Fibroblast of peridontal ligament (primary cell): ENCODE measurements at regions not wholly inside any gene's neighbourhood (a gene's known extent, or its start where the extent isn't known, plus 50 kb on each side); places are given as distances from the start of the nearest gene placed in this dataset.
A peak's percentile ranks its signal among the peaks of the same experiment; 100 is the strongest.

ENCODE experiments used
- DNase-seq: peaks from one replicate; pipeline ENCODE4 v3.0.0-alpha.2; 2010; ENCODE audit errors: extremely low read depth

DNA sequence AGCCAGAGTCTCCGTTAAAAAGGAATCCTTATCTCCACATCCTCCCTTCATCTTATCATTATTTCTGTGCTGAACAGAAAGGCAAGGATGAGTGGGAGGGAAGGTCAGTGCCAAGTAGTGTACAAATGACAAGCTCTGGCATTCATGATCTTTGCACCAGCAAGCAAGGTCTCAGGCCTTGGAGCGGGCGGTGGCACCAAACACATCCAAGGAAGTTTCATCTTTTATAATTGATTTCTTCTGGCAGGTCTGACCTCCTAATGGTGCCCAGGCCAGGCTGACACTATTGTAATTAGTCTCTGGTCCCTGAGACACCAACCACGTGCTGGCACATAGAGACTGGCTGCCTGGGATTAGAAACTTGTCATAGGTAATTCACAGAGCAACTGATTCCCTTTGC is 336.6 kb downstream of the EN1 start:
- DNase-seq, result no peak

DNA sequence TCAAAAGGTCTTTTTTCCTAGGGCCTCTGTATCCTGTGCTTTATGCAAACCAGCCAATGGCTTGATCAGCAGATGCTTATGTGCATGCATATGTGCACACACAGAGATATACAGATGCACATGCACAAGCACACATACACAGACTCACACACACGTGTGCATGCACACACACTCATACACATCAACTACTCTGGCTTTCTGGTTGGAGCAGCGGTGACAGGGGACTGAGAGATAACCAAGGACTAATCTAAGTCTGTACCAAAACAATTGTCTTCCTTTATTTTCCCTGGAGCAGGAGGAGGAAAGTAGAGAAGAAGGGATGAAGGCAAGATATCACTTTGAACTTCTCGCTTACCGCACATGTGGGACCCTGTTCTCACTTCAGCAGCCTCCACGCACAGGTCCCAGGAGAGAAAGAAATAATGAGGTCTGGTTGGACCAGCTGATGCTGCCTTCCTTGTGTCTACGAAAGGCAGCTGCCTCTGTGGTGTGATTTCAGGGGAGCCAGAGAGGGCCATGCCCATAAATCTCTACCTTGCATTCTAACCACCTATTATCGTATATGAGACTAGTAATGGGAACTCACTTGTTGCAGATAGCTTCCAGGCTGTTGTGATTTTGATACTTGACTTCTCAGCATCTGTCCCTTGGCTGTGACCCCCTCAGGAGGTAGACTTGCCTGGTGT is 338.0 kb downstream of the EN1 start:
- no peak for DNase-seq

DNA sequence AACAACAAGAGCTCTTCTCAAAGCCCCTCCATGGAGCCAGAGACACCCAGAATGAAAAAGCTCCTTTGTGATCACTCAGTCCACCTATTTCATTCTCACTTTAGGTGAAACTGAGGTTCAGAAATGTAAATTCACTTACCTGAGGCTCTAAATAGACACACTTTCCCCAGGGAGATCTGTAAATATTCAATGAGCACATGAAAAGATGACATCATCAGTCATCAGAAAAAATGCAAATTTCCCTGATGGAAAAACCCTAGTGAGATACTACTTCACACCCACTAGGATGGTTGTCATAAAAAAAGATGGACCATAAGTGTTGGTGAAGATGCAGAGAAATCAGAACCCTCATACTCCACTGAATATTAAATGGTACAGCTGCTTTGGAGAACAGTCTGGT is 339.2 kb downstream of the EN1 start:
- no peak for DNase-seq

DNA sequence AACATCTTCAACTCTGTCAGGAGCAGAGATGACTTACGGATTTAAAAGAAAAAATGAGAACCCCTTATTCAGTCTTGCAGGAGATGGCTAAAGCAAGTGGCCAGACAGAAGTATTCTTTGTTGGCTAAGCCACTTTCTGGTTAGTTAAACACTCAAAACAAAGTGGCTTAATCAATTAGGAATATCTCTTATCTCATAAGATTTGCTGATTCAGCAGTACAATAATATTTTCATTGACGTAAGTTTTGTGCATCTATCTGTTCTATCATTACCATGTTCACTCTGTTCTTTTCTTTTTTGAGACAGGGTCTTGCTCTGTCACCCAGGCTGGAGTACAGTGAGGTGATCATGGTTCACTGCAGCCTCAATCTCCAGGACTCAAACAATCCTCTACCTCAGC is 342.0 kb downstream of the EN1 start:
- no peak for DNase-seq

DNA sequence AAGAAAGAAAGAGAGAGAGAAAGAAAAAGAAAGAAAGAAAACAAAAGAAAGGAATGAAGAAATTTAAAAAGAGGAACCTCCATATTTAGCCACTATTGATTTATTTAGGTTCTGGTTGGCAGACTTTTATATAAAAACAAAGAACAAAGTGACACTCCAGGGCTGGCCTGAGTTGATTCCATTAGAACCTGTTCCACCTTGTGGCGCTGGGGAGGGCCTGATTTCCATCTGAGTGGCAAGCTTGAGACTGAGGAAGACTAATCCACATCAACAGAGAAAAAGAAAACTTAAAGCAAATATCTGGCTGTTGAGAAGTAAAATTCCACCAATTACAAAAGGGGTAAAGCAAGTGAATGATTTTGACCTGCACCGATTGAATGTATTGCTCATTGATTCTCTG is 345.3 kb downstream of the EN1 start:
- no peak for DNase-seq

DNA sequence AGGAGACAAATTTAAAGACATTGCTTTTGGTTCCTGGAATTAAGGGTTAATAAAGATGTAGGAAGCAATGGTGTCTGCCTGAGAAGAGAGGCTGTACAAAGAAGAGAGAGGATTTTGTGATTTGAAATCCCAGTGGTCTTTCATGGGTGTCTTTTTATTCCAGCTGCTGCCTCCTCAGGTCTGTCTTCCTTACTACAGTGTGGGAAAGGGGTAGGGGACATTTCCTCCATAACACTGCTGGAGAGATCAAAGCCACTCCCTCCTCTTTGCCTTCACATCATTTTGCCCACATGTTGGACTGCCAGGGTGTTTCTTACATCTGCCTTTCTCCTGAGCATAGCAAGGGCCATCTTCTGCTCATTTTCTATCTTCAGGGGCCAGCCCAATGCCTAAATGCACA is 348.5 kb downstream of the EN1 start:
- DNase-seq, result no peak

DNA sequence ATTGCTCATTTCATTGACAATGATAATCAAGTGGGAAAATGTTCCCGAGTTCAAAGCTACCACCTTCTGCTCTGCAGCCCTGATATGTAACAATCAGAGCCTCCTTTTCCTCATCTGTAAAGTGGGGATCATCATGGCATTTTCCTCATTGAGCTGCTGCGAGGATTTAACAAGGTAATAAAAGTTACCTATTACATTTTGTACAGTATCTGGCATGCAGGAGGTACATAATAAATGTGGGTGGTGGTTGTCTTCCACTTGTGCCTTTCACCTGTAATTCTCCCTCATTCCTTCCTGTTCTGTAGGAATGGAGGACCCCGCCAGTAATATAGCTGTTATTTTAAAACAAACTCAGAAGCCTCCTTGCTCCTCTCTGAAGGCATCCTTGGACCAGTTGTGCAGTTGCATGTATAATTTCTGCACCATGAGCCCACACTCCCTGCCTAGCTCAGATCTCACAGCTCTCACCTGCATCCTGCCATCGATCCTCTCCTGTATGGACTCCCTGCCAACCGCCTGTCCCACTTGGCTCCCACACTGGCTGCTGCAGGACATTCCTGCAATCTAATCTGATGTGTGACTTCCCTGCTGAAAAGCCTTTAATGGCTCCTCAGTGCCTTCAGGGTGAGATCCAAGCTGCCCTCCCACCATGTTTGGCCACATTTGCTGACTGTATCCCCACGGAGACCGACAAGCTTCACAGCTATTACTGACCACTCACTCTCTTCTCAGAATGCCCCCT is 350.4 kb downstream of the EN1 start:
- DNase-seq, result no peak

DNA sequence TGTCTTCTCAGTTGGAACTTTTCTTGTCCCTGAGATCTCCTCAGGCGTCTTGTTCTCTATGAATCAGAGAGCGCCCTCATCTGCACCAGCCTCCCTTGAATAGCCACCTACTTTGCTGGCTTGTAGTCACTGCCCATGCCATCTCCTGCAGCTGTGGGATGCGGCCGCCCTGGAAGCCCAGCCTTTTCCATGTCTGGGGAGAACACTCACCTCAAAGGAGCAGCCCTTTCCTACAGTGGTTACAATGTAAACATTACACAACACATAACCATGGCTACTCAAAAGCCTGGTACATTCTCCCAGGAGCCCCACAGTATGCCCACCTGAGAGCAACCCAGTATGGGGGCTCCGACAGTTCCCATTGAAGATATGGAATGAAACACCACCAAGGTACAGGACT is 351.0 kb downstream of the EN1 start:
- no peak for DNase-seq

DNA sequence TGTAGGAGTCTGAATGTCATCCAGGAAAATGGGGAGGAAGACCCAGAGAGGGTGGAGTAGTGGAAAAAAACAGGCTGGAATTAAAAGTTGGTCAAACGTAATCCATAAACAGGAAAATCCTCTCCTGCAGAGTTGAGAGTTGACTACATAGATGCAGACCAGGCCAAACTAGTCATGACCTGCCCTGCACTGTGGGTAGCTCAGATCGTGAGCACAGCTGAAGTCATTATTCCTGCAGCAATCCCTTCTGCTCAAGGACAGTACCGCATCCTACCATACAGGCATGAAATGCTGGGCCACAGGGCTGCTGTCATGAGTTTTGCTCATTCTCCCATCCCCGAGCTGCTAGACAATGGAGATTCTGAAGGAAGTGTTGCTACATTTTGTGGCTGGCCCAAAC is 352.2 kb downstream of the EN1 start:
- no peak for DNase-seq

DNA sequence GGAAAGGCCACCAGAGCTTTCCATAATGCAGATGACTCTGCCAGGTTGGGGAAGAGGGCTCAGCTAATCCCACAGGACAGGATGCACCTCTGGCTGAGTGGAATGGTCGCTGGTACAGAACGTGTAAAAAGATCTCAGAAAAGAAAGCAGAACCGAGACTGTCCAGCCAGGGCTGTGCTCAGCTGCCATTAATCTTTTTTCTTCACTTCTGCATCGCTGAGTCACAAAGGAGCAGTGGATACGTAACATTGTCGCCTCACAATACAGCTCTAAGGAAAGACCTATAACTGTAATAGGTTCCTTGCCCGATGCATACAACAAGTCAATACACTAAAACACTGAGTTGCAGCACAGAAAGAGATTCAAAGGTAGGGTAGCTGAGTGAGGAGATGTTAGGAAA is 354.2 kb downstream of the EN1 start:
- DNase-seq, result no peak

DNA sequence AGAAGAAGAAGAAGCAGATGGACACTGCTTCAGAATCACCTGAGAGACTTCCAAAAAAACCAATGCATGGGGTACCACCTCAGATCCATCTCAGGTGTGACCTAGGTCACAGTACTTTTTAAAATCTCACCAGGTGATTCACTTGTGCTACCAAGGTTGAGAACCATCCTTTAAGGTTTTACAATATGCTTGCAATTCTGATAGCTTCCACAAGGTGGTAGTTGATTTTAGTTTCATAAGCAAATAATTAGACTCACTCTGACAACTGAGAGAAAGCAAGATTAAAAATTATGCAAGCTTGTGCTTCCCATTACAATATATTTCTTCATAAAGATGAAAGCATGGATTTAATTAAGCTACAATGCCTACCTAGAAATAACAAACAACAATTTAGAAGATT is 355.1 kb downstream of the EN1 start:
- peak; percentile 57 for DNase-seq

DNA sequence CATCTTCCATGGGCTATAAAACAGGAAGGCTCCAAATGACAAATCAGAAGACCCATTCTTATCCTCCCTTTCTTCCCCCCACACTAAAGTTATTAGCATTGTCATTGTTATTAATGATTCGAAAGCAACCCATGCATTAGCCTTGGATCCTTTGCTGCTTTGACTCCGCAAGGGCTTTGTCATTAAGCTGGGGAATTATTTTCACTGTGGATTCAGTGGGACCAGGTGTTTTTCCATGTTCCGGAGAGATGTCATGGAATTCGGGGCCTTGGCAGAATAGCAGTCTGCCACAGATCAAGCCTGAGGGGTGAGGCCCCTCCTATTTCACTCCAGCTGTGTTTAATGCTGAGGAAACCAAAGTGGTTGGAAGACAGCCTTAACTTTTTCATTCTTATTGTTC is 357.1 kb downstream of the EN1 start:
- DNase-seq, result no peak

DNA sequence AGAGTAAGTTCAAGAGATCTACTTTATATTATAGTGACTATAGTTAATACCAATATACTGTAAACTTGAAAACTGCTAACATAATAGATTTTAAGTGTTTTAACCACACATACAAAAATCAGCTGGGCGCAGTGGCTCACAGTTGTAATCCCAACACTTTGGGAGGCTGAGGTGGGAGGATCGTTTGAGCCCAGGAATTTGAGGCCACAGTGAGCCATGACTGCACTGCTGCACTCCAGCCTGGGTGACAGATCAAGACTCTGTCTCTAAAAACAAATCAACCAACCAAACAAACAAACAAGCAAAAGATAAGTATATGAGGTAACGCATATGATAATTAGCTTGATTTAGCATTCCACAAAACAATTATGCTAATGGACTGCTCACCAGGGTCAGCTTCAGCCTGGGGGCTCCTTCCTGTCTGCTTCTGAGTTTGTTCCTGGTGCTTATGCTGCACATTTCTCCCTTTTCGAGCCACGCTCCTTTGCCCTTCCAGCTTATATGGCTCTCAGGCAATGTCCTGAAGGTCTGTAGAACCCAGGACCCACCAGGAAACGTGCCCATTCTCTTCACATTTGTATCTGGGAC is 357.6 kb downstream of the EN1 start:
- DNase-seq, result no peak

DNA sequence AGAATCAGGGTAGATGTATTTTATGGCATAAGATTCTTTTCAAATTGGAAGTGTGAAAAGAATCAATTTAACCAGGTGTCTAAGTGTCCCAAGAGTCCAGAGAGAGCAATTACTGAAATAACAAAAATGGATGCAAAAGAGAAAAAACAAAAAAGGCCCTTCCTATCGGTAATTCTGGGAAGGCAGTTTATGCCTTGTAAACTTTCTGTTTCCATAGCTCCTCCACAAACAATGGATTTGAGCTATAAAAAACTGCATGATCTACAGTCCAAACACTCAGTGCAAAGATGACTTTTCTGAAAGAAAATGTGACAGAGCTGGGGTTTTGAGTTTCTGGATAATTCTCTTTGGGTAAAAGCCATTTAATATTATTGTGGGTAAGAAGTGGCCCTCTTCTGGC is 366.1 kb downstream of the EN1 start:
- DNase-seq, result no peak

DNA sequence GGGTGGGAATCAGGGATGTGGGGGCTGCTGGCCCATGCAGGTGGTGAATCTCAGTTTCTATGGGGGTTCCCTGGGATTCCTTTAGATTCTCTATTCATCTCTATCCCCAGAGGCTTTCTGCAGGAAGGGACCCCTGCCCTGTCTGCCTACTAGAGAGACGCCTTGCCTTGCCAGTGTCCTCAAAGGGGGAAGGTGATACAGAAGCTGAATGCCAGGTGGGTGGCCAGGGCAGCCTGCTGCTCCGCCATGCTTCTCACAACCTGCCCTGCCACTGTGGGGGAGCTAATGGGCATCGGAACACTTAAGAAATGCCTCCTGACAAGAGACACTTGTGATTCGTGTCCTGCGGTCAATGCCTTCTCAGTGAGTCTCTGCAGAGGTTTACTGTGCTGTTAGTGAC is 368.4 kb downstream of the EN1 start:
- DNase-seq, result no peak

DNA sequence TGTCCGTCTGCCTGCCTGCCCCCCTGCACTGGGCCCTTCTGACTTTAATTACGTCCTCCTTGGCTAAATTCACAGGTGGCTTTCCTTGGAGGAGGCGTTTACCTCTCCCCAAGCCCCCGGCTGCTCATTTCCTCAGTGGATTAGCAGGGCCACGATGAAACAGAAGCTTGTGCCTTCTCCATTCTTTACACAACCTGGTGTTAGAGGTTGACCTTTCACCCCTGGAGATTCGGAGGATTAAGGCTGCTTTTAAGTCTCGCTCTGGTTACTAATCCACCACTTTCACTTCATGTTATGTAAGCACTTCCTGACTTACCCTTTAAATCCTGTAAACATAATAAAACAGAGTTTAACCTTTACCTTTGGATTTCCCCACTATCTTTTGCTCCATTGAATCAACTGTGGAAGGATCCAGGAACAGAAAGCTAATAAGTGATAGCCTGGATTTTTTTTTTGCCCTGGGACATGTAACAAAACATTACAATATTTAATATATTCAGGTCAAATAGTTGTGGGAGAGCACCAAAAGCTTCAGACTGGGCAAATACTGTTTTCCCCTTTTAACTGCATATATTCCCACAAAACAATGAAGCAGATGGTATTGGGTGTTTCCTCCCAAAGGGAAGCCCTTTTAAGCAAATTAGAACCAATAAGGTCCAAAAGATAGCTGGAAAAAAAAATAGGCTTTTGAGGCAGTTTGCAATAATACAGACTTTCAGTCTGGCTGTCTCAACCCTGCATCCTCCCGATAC is 370.2 kb downstream of the EN1 start:
- DNase-seq, result no peak

DNA sequence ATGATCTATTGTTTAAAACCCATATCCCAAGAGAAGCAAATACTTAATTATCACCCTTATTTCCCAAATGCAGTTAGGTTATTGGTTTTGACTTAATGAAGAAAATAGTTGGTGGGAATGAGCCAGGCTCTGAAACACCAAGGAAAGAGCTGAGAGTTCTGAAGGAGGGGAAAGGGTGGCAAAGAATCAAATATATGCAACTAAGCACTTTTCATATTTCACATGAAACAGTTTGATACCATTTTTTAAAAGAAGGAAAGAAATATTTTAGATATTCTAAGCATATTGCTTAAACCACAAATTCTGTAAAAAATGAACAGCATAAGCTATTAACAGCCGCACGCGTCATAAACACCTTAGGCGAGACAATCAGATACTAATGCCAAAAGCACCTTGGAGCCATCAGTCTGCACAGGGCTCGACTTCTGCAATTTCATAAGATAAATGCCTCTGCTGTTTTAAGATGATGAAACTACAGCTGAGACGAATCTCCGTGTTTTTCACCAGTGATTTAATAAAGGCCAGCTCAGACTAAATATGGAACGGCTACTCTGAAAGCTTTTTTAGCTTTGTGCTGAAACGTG is 371.7 kb downstream of the EN1 start:
- no peak for DNase-seq

DNA sequence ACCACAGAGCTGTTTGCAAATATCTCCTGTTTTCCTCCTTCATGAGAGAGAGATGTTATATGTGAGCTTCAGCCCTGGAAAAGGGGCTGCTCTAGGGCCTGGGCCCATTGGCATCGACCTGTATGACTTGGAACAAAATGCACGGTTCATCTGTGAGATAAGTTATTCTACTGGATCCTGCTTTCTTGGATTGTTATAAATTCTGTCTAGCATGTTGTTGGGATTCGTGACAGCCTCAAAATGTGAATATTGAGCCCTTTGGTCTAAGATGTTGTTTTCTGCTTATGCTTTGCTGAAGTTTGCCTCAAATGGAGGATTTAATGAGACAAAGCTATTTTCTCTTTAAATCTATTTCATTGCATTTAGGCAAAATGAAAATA is 372.9 kb downstream of the EN1 start:
- no peak for DNase-seq

DNA sequence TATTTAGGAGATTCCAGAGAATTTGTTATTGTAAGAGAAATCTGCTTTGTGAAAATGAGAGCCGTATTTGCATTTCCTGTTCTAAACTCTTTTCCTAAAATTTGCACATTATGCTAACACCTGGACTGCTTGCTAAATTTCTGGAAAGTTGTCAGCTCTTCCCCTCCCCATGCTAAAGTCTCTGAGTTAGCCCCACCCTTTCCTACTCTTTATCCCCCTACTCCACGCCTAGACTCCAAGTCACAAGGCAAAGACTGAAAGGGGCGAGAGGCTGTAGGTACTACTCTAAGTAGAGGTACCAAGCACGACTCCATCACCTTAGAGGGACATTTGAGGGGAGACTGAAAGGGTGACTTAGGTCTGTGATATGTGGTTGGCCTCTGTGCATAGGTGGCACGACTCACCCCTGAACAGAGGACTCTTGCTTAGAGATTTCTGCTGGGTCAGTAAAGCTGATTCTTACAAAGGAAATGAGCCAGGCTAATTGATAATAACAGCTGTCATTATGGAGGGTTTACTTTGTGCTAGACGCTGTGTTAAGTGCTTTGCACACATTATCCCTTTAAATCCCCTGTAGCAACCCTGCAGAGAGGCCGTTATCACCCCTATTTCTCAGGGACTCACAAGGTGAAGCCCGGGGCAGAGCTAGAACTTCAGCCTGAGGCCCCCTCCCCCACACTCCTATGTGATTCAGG is 373.5 kb downstream of the EN1 start:
- no peak for DNase-seq

DNA sequence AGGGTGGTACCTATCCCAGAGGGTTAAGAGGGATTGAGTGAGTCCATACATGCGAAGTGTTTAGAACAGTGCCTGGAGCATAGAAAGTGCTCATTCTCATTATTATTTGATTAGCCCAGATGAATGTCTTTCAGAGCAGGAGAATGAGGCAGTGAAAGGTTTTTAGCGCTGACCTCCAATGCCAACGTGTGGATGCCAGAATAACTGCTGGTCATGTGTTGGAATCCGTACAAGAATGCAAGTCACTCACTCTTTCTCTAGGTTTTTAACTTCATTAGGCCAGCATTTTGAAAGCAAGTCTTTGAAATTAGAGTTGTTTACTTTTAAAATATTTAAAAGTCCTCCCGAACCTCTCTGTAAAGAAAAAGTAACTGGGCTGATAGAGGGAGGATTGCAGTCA is 374.2 kb downstream of the EN1 start:
- DNase-seq, result no peak

DNA sequence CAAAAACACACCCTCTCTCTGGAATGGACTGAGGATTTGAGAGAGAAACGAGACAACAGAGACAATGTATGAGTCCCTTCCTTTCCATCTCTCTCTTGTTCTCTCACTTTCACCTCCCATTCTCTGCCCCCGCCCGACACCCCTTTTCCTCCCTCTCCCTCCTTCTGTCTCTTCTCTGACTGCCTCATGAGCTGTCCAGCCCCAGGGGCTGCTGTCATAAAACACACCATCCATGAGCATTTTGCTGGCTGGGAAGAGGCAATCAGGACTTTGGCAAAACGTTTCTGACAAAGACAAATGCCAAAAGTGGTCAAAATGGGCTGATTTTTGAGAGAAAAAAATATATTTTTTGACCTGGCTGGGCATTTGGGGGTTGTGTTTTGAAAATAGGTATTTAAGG is 377.2 kb downstream of the EN1 start:
- DNase-seq, result no peak

DNA sequence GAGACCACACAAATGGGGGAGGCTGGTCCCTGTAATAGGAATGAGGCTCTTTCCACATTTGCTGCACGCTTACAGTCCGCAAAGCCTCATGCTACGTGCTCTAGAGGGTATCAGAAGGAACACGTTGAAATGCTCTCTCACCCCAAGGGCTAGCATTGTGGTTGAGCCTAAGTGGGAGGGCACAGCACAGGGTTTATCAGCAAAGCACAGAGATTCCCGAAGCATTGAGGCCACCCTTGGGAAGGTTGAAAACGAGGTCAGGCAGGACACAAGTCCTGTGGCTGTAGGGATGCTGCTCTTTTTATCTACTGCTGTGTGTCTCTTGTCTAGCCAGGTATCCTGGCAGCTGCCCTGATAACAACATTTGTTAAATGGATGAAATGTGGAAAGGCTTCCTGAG is 378.3 kb downstream of the EN1 start:
- no peak for DNase-seq
